HepG2 (cell line): ENCODE measurements at regions not wholly inside any gene's neighbourhood (a gene's known extent, or its start where the extent isn't known, plus 50 kb on each side); places are given as distances from the start of the nearest gene placed in this dataset.

Experiments used
- ATAC-seq: fragments of 200-7000 bp; cut with Tn5 transposase; 3 replicates; pipeline ENCODE4 v1.9.1; 2020; ENCODE audit warnings: mild to moderate bottlenecking, moderate library complexity
- BruUV-seq: library from RNA; stranded (reverse); fragments of 400-500 nt; replicated peaks from 2 replicates; lab custom pipeline; 2021; lab: Mats Ljungman, UMichigan
- CTCF ChIA-PET: fragments of 300-600 bp; formaldehyde crosslinking; extraction: SDS; loops from one replicate; lab custom pipeline; 2021; ENCODE audit warnings: low total read pairs, inconsistent platforms, low intra/inter-chr PET ratio; lab: Yijun Ruan, JAX
- POLR2A ChIA-PET: fragments of 350-600 bp; sonication (Branson Sonifier 250); formaldehyde crosslinking; loops from one replicate; lab custom pipeline; 2020; ENCODE audit warnings: antibody characterized with exemption, inconsistent platforms; lab: Yijun Ruan, JAX
- DNase-seq: peaks from one replicate; pipeline ENCODE4 v3.0.0-alpha.2; 2015; ENCODE audit warnings: low spot score
- FAIRE-seq: peaks from 3 replicates; lab custom pipeline; 2011; peaks lifted over from hg19 to GRCh38; lab: Jason Lieb, UNC
- H2AFZ ChIP-seq: one replicate; pipeline ENCODE4 v1.6.1; 2011; ENCODE audit warnings: low read length, inconsistent platforms
- H3K27ac ChIP-seq: fragments of 300-600 bp; 3 replicates; pipeline ENCODE4 v1.8.0; 2011; ENCODE audit warnings: mixed run types, mild to moderate bottlenecking, mixed read lengths, low read length, inconsistent platforms; ENCODE audit not compliant: insufficient read depth; ENCODE audit errors: extremely low read length
- H3K27me3 ChIP-seq, 2 experiments: fragments of 200-600 bp in 1 of 2; 2 replicates in 1 of 2; 3 replicates in 1 of 2; pipeline versions ENCODE4 v1.6.0 to v1.8.0; 2011; ENCODE audit warnings: low read length in 2 of 2, mild to moderate bottlenecking in 2 of 2, moderate library complexity in 2 of 2, inconsistent platforms in 1 of 2; ENCODE audit not compliant: insufficient read depth in 2 of 2, control insufficient read depth in 1 of 2
- H3K36me3 ChIP-seq, 2 experiments: fragments of 200-600 bp in 1 of 2; replicated peaks in 1 of 2; 2 replicates in 1 of 2; 3 replicates in 1 of 2; pipeline versions ENCODE4 v1.5.1 to v1.8.0; 2011; ENCODE audit warnings: low read length in 2 of 2, inconsistent platforms in 1 of 2; ENCODE audit not compliant: insufficient read depth in 2 of 2, control insufficient read depth in 1 of 2
- H3K4me1 ChIP-seq: 2 replicates; pipeline ENCODE4 v1.5.1; 2012; ENCODE audit warnings: low read length, inconsistent platforms; ENCODE audit not compliant: insufficient read depth
- H3K4me2 ChIP-seq: 2 replicates; pipeline ENCODE4 v1.6.0; 2011; ENCODE audit warnings: low read depth, low read length, inconsistent platforms
- H3K4me3 ChIP-seq, 3 experiments: fragments of 200-600 bp in 1 of 3; sonication (generic), shearing (Covaris generic) in 1 of 3; replicated peaks in 1 of 3; 2 replicates each; pipeline ENCODE4 v1.5.1; 2011 to 2016; ENCODE audit warnings: low read length in 3 of 3, inconsistent platforms in 2 of 3, low read depth in 2 of 3, mild to moderate bottlenecking in 2 of 3, control low read depth in 1 of 3, mixed read lengths in 1 of 3; ENCODE audit not compliant: insufficient read depth in 1 of 3
- H3K79me2 ChIP-seq: one replicate; pipeline ENCODE4 v1.6.1; 2011; ENCODE audit warnings: low read length, inconsistent platforms; ENCODE audit not compliant: insufficient read depth
- H3K9ac ChIP-seq: 2 replicates; pipeline ENCODE4 v1.6.0; 2011; ENCODE audit warnings: mild to moderate bottlenecking, low read depth, low read length, inconsistent platforms; ENCODE audit not compliant: insufficient read depth
- H3K9me3 ChIP-seq: 2 replicates; pipeline ENCODE4 v1.5.1; 2012; ENCODE audit warnings: mild to moderate bottlenecking, low read length
- H4K20me1 ChIP-seq: 2 replicates; pipeline ENCODE4 v1.6.0; 2011; ENCODE audit warnings: inconsistent platforms, mild to moderate bottlenecking, low read length, moderate library complexity; ENCODE audit not compliant: insufficient read depth
- FOXJ3 ChIP-seq: sonication (generic); formaldehyde crosslinking; IDR thresholded peaks from 2 replicates; pipeline ENCODE4 v1.4.0; 2020; ENCODE audit warnings: missing genetic modification reagents, mild to moderate bottlenecking, borderline replicate concordance
- PLRG1 ChIP-seq: fragments of 450-650 bp; conservative IDR thresholded peaks from 2 replicates; pipeline ENCODE4 v1.6.1; 2016
- RFX3 ChIP-seq: IDR thresholded peaks from 2 replicates; pipeline ENCODE4 v1.6.1; 2016; ENCODE audit warnings: missing biosample characterization, missing genetic modification reagents
- ZFP82 ChIP-seq: sonication (generic); formaldehyde crosslinking; IDR thresholded peaks from 2 replicates; pipeline ENCODE4 v1.5.1; 2020; ENCODE audit warnings: mild to moderate bottlenecking, missing genetic modification reagents, borderline replicate concordance
- ZNF333 ChIP-seq: sonication (generic); formaldehyde crosslinking; IDR thresholded peaks from 2 replicates; pipeline ENCODE4 v1.4.0; 2020; ENCODE audit warnings: mild to moderate bottlenecking, missing genetic modification reagents, borderline replicate concordance
- ZNF614 ChIP-seq: IDR thresholded peaks from 2 replicates; pipeline ENCODE4 v1.6.1; 2018; ENCODE audit warnings: missing biosample characterization, missing genetic modification reagents, inconsistent platforms, borderline replicate concordance
- ZNF619 ChIP-seq: sonication (generic); formaldehyde crosslinking; IDR thresholded peaks from 2 replicates; pipeline ENCODE4 v1.4.0; 2020; ENCODE audit warnings: mild to moderate bottlenecking, missing genetic modification reagents
- ZNF710 ChIP-seq: sonication (generic); formaldehyde crosslinking; IDR thresholded peaks from 2 replicates; pipeline ENCODE4 v1.5.0; 2020; ENCODE audit warnings: mild to moderate bottlenecking, missing genetic modification reagents, borderline replicate concordance
- WGBS: methylation state at CpG from one replicate; pipeline ENCODE4 v1.1.6; 2017; ENCODE audit warnings: low lambda C conversion rate; 5-methylcytosine and 5-hydroxymethylcytosine counted together
- in situ Hi-C: cut with HindIII; loops from 2 replicates; pipeline ENCODE4 v1.10.0; 2017; ENCODE audit warnings: low pct_unique_long_range_greater_than_20kb; ENCODE audit not compliant: extremely low pct_ligation_motif_present
- intact Hi-C: fragments of 100-400 bp; cut with micrococcal nuclease; formaldehyde crosslinking; loops from one replicate; pipeline ENCODE4 v1.10.0; 2022; ENCODE audit not compliant: unreplicated experiment
- TF ChIP-seq, protein P1 (sequence below): IDR thresholded peaks from 2 replicates; pipeline ENCODE4 v1.6.1; 2016; ENCODE audit warnings: low read depth, control low read depth

- FAIRE-seq (no peak), DNase-seq (no peak), ATAC-seq (no peak)
- H3K4me3 ChIP-seq, result no peak overlapping the region
- H4K20me1 ChIP-seq, result no peaks in the 10 kb centered on the region
- H3K4me1 ChIP-seq, result no peaks in the 10 kb centered on the region
- intact Hi-C loops (no loop called here), in situ Hi-C loops (no loop called here)
- WGBS, result 0% methylated on average over 1 of the region's 1 CpG
- no peak for TF ChIP-seq ZNF614 (CRISPR knock-in tag)
- no peak for TF ChIP-seq RFX3 (CRISPR knock-in tag)
- no peak for TF ChIP-seq ZNF619 (CRISPR knock-in tag)
- no peak for TF ChIP-seq PLRG1
- TF ChIP-seq FOXJ3 (CRISPR knock-in tag), result no peak
- no peak for TF ChIP-seq ZNF333 (CRISPR knock-in tag)
- no TSS peak for BruUV-seq
- no peak overlapping the region for H2AFZ ChIP-seq
- CTCF ChIA-PET, result no interaction called here
- no peaks in the 10 kb centered on the region for H3K79me2 ChIP-seq
- no peak overlapping the region for H3K27ac ChIP-seq
- no peaks in the 10 kb centered on the region for H3K36me3 ChIP-seq
- no peak overlapping the region for H3K4me2 ChIP-seq
- H3K9ac ChIP-seq, result no peak overlapping the region
- H3K9me3 ChIP-seq, result peaks cover 54% of the 10 kb centered on the region
- POLR2A ChIA-PET, result no interaction called here
- no peaks in the 10 kb centered on the region for H3K27me3 ChIP-seq
These were observed 939.6 kb upstream of the CNTNAP5 start for GRCh38 chr2:123085484-123085883.

DNA sequence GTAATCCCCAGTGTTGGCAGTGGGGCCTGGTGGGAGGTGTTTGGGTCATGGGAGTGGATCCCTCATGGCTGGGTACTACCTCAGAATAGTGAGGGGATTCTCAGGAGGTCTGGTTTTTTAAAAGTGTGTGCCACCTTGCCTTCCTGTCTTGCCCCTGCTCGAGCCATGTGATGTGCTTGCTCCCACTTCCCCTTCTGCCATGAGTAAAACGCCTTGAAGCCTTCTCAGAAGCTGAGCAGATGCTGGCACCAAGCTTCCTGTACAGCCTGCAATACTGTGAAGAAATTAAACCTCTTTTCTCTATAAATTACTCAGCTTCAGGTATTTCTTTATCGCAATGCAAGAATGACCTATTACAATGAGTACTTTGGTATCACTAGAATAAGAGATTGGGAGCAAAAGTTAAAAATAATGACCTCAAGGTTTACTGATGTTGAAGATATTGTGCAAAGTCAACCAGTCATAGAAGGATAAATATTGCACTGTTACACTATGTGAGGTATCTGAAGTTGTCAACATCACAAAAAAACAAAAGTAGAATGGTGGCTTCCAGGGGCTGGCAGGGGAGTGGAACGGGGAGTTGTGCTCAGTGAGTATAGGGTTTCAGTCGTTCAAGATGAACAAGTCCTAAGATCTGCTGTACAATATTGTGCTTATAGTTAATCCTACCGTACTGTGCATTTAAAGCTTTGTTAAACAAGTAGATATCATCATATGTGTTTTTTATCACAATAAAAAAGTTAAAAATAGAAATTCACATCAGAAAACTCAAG, 938.3 kb upstream of the CNTNAP5 start:
- ATAC-seq (no peak), FAIRE-seq (no peak), DNase-seq (no peak)
- no peak overlapping the region for H2AFZ ChIP-seq
- peaks cover 55% of the 10 kb centered on the region for H3K9me3 ChIP-seq
- H3K9ac ChIP-seq, result no peak overlapping the region
- CTCF ChIA-PET, result no interaction called here
- TF ChIP-seq ZFP82 (CRISPR knock-in tag) (no peak), ZNF710 (CRISPR knock-in tag) (no peak)
- TF ChIP-seq, protein P1, sequence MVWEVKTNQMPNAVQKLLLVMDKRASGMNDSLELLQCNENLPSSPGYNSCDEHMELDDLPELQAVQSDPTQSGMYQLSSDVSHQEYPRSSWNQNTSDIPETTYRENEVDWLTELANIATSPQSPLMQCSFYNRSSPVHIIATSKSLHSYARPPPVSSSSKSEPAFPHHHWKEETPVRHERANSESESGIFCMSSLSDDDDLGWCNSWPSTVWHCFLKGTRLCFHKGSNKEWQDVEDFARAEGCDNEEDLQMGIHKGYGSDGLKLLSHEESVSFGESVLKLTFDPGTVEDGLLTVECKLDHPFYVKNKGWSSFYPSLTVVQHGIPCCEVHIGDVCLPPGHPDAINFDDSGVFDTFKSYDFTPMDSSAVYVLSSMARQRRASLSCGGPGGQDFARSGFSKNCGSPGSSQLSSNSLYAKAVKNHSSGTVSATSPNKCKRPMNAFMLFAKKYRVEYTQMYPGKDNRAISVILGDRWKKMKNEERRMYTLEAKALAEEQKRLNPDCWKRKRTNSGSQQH (CRISPR knock-in tag), result no peak
- no peak overlapping the region for H3K4me3 ChIP-seq
- in situ Hi-C loops (no loop called here), intact Hi-C loops (no loop called here)
- H3K36me3 ChIP-seq, result no peaks in the 10 kb centered on the region
- H4K20me1 ChIP-seq, result no peaks in the 10 kb centered on the region
- H3K27ac ChIP-seq, result no peak overlapping the region
- POLR2A ChIA-PET, result no interaction called here
- WGBS, result 1% methylated on average over 6 of the region's 6 CpGs
- no peaks in the 10 kb centered on the region for H3K4me1 ChIP-seq
- no peak overlapping the region for H3K4me2 ChIP-seq
- H3K79me2 ChIP-seq, result no peaks in the 10 kb centered on the region
- no peaks in the 10 kb centered on the region for H3K27me3 ChIP-seq
- no TSS peak for BruUV-seq
